ENCODE measurements at regions not wholly inside any gene's neighbourhood (a gene's known extent, or its start where the extent isn't known, plus 50 kb on each side); places are given as distances from the start of the nearest gene placed in this dataset.
A peak's percentile ranks its signal among the peaks of the same experiment; 100 is the strongest.

- DNase-seq (ENCODE audit: insufficient read length, low spot score), result no peak
- no peak for FAIRE-seq
These were observed 335.1 kb downstream of the SMARCA1 start for GRCh38 chrX:129188231-129188630.

GRCh38 chrX:129176710-129177109 is 346.6 kb downstream of the SMARCA1 start:
- no peak for FAIRE-seq
- no peak for DNase-seq (ENCODE audit: insufficient read length, low spot score)

GRCh38 chrX:129161108-129161507 is 362.2 kb downstream of the SMARCA1 start:
- no peak for FAIRE-seq
- no peak for DNase-seq (ENCODE audit: insufficient read length, low spot score)

DNA sequence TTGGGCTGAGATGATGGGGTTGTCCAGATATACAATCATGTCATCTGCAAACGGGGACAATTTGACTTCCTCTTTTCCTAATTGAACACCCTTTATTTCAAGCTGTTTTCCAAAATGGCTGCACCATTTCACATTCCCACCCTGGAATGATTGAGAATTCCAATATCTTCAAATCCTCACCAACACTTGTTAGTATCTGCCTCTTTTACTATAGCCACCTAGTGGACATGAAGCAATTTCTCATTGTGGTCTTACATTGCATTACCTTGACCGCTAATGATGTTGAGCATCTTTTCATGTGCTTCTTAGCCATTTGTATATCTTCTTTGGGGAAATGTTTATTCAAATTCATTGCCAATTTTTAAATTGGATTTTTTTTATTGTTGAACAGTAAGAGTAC is 364.8 kb downstream of the SMARCA1 start:
- DNase-seq (ENCODE audit: insufficient read length, low spot score), result no peak
- no peak for FAIRE-seq

DNA sequence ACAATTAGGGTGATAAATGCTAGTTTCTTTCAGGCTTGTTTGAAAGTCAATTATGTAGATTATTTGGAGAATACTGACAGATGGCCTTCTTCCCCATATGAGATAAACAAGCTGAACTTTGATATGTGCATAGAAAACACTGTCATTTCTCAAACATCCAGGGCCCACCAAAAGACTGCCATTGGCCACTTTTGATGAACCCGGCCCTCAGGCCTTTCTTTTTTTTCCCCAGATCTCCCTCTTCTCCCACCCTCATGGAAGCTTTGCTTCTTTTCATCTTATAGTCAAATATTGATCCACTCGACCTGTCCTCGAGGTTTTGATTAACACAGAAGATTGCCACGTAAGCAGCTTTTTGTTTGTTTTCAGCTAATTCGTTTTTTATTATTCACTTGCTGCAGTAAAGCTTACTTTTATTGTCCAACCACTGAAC is 377.4 kb downstream of the SMARCA1 start:
- no peak for DNase-seq (ENCODE audit: insufficient read length, low spot score)
- no peak for FAIRE-seq

DNA sequence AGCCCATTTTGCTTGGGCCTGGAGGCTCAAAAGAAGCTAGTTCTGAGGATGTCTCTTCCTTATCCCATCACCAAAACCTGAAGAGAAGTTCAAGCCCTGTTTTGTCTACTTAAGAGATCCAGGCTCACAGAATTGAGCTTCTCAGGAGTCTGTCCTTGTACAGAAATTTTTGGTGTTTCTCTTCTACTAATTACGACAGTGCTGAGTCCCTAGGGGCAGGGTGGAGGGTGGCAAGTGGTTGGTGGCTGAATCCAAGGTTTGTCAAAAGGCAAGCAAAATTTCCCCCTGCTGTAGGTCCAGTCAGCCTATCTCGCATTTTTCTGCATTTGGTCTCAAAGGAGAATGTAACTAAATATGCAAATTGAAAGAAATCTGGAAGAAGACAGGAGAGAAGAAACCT is 377.9 kb downstream of the SMARCA1 start:
- DNase-seq (ENCODE audit: insufficient read length, low spot score), result no peak
- FAIRE-seq, result no peak

DNA sequence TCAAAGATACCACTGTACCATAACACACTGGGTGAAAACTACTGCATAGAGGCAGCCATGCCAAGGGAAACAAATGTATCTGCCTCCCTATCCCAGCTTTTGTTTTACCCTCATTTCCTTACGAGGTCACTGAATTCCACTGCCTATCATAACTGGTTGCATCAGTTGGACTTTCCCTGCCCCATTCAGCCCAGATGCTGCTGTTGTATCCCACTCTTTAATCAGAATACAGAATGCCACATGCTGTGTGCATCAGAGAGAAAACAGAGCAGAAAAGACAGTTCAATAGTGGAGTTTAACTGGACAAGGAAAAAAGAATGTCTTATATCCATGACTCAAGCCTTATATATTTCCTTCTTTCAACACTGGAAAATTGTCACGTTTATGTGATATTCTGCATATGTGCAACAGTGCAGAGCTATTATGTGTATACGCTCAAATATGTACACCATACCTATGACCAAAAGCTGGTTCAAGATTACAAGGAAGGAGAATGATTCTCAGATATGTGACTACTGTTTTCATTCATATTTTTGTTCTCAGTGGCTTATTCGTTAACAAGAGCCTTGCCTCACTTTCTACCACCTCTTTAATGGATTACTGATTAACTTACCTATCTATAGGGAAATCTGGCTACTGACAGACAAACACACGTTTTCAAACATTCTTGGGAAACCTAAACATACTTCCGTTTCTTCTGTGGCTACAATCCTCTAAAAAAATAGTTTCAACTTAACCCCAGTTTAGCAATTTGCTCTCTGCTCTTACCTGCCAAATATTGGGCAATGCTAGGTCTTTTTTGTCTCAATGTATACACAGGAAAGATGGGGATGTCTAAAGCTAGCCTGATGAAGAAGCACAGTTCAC is 378.9 kb downstream of the SMARCA1 start:
- no peak for DNase-seq (ENCODE audit: insufficient read length, low spot score)
- no peak for FAIRE-seq

- FAIRE-seq (no peak), DNase-seq (ENCODE audit: insufficient read length, low spot score) (no peak)
These were observed 383.3 kb downstream of the SMARCA1 start for GRCh38 chrX:129139837-129140598.

DNA sequence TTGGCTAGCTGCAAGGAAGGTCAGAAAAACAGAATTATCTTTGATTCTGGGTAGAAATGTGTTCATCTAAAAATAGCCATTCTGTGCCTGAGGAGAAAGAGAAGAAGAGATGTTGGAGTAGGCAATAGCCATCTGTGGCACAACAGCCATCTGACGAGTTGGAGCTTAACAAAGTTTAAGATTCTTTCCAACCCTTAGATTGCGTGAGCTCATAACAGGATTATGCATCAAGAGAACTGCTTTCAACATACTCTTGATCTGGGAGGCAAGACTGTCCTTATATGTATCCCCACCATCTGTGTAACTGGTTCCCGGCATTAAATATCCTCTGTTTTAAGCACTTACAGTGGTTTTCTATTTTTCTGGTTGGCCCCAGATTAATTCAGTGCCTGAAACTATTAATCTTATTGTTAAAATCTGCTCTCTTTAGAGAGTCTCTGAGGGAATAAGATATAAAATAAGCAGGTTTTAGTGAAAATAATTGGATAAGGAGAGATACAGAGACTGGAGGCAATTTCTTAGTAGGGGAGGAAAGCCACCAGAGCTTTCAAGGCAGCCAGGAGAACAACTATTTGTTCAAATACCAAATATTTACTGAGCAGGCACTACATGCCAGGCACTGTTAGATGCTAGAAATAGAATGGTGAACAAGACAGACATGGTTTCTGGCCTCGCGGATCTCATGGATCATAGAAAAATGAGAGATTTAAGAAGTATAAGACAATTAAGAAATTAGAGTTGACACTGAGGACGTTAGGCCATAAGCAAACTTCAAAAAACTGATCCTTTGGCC is 398.0 kb downstream of the SMARCA1 start:
- FAIRE-seq (no peak), DNase-seq (ENCODE audit: insufficient read length, low spot score) (no peak)

DNA sequence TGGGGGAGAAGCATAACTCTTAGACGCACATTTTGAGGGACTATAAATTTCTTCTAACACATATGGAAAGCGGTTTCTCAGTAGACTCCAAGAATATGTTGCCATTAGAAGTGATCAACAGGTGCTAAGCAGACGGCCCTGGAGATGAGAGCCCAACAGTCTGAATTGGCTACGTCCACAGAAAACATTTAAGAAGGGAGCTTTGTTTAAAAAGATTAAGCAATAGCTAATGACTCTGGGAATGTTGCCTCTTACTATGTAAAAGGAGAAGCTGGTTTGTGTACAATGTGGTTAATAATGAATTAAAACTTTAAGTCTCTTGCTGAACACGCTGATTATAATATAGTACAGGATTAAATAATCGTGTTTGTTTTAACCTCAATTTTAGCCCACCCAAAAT is 399.5 kb downstream of the SMARCA1 start:
- no peak for FAIRE-seq

GRCh38 chrX:129116676-129117470 is 406.4 kb downstream of the SMARCA1 start:
- DNase-seq (ENCODE audit: insufficient read length, low spot score) (no peak), FAIRE-seq (no peak)

More for the DNA sequence above, 399.5 kb downstream of the SMARCA1 start:
- no peak for DNase-seq (ENCODE audit: insufficient read length, low spot score)

- FAIRE-seq (no peak), DNase-seq (ENCODE audit: insufficient read length, low spot score) (no peak)
These were observed 407.4 kb downstream of the SMARCA1 start for GRCh38 chrX:129115935-129116334.

- FAIRE-seq (no peak), DNase-seq (ENCODE audit: insufficient read length, low spot score) (peak; percentile 0)
These were observed 408.2 kb downstream of the SMARCA1 start for GRCh38 chrX:129115104-129115503.

GRCh38 chrX:129111081-129111798 is 412.1 kb downstream of the SMARCA1 start:
- DNase-seq (ENCODE audit: insufficient read length, low spot score) (no peak), FAIRE-seq (no peak)

GRCh38 chrX:129108936-129109335 is 414.4 kb downstream of the SMARCA1 start:
- FAIRE-seq (no peak), DNase-seq (ENCODE audit: insufficient read length, low spot score) (no peak)

DNA sequence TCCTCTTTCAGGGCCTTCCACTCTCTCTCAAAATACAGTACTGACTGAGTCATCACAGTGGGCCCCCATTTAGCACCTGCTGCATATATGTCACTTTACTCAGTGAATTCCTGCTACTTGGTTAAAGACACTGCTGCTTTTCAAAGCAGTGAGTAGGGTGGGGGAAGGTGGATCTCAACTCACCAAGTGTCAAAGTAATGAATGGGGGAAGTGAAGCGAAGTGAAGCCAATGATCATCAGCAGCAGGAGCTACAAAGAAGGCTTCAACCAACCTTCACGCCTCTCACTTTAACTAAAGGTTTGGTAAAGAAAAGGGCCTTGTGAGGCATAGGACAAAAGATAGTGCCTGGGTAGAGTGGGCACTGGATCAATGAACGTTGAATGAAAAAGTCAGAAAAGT is 424.1 kb downstream of the SMARCA1 start:
- DNase-seq (ENCODE audit: insufficient read length, low spot score), result no peak
- FAIRE-seq, result no peak

GRCh38 chrX:129097668-129098067 is 425.6 kb downstream of the SMARCA1 start:
- FAIRE-seq (no peak), DNase-seq (ENCODE audit: insufficient read length, low spot score) (no peak)

DNA sequence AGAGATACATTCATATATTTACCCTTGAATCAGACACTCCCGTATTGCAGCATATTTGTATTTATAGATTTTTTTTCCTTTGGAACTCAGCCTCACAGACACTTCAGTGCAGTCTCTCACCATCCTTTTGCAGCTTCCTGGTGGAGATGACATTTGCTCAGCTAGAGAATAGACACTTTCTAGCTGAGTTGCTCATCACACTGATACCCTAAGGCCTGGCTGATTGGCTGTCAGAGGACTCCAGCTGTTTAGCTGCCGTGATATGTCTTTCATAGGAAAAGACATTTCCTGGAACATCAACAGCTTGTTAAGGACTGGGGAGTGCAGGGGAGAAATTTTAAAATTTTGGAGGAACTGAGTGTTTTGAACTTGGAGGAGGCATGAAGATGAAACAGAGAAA is 429.6 kb downstream of the SMARCA1 start:
- FAIRE-seq (no peak), DNase-seq (ENCODE audit: insufficient read length, low spot score) (no peak)

- FAIRE-seq (no peak), DNase-seq (ENCODE audit: insufficient read length, low spot score) (no peak)
These were observed 430.5 kb downstream of the SMARCA1 start for GRCh38 chrX:129092757-129093156.

DNA sequence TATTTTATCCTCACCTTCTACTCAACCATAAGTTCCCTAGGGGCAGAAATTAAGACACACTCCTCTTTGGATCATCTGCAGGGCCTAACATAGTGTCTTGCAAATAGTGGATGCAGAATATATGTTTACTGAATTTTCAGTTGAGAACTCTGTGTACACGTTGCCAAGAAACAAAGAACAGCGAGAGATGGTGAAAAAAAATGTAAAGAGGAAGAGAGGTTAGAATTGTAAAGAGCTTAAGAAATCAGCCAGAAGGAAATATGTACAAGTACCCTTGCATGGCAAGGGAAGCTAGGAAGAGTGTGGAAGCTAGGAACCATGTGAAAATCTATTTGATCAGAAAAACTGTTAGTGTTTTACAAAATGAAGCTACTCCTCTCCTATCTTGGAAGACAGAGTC is 431.0 kb downstream of the SMARCA1 start:
- no peak for FAIRE-seq
- DNase-seq (ENCODE audit: insufficient read length, low spot score), result no peak

All from HTR-8/SVneo (cell line).